ENCODE measurements at regions not wholly inside any gene's neighbourhood (a gene's known extent, or its start where the extent isn't known, plus 50 kb on each side); places are given as distances from the start of the nearest gene placed in this dataset.

DNA sequence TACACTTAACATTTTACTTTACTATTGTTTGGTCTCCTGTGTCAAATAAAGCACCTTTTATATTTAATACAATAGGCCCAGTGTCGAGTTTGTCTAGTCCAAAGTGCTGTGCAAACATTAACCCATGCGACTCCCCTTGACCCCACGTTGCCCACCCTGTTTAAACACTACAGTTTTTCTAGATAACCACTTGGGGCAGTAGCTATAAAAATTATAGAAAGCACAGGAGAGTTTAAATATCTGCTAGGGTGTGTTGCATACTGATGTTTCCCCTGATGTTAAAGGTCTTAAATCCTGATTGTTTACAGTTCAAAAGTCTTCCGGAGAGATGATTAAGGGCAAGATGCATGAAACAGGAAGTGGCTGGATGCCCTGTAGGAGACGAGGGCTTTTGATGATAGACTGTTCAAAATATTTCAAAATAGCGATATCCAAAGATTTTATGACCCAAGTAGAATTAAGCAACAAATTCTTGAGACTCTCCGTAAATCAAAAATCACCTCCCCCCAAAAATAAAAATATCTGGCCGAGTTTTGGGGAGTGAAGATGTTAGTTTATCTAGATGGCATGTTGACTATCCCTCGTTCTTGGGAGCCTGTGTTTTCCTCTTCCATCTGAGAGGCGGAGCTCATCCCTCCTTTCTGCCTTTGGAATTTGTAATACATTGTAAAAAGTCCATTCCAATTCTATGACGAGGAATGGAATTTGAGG is 167.1 kb downstream of the FGF9 start:
- TF ChIP-seq POLR2AphosphoS5 (IDR thresholded peaks at IDR 0.05; ENCODE audit: low read depth, low read length), result no peak
- no peak for TF ChIP-seq TCF7L2 (IDR thresholded peaks at IDR 0.05; ENCODE audit: low read depth, low read length)
- no peak for TF ChIP-seq CTCF (IDR thresholded peaks at IDR 0.05)
- TF ChIP-seq, protein P1, sequence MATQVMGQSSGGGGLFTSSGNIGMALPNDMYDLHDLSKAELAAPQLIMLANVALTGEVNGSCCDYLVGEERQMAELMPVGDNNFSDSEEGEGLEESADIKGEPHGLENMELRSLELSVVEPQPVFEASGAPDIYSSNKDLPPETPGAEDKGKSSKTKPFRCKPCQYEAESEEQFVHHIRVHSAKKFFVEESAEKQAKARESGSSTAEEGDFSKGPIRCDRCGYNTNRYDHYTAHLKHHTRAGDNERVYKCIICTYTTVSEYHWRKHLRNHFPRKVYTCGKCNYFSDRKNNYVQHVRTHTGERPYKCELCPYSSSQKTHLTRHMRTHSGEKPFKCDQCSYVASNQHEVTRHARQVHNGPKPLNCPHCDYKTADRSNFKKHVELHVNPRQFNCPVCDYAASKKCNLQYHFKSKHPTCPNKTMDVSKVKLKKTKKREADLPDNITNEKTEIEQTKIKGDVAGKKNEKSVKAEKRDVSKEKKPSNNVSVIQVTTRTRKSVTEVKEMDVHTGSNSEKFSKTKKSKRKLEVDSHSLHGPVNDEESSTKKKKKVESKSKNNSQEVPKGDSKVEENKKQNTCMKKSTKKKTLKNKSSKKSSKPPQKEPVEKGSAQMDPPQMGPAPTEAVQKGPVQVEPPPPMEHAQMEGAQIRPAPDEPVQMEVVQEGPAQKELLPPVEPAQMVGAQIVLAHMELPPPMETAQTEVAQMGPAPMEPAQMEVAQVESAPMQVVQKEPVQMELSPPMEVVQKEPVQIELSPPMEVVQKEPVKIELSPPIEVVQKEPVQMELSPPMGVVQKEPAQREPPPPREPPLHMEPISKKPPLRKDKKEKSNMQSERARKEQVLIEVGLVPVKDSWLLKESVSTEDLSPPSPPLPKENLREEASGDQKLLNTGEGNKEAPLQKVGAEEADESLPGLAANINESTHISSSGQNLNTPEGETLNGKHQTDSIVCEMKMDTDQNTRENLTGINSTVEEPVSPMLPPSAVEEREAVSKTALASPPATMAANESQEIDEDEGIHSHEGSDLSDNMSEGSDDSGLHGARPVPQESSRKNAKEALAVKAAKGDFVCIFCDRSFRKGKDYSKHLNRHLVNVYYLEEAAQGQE (IDR thresholded peaks at IDR 0.05; ENCODE audit: insufficient read depth in 1 of 2, low read depth in 2 of 2, low read length in 1 of 2), result no peak
